ENCODE measurements at regions not wholly inside any gene's neighbourhood (a gene's known extent, or its start where the extent isn't known, plus 50 kb on each side); places are given as distances from the start of the nearest gene placed in this dataset.

DNA sequence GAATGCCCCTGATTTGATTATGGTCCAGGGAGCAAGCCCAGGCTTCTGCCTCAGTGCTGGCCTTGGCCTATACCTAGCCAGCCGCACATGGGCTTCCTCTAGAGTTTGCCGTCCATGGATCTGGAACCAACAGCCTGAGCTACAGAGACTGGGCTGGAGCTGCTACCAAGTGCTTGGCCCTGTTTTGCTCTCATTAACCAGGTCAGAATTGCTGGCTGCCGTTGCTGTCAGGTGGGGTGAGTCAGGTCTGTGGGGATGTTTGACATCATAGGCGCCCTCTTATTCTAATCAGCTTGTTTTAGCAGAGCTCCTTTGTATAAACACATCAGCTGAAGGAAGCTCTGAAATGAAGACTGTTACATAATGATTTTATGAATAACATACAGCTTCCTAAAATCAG lies 83.1 kb upstream of the PHACTR2 start:
- DNase-seq (ENCODE audit: low spot score) = no peak

DNA sequence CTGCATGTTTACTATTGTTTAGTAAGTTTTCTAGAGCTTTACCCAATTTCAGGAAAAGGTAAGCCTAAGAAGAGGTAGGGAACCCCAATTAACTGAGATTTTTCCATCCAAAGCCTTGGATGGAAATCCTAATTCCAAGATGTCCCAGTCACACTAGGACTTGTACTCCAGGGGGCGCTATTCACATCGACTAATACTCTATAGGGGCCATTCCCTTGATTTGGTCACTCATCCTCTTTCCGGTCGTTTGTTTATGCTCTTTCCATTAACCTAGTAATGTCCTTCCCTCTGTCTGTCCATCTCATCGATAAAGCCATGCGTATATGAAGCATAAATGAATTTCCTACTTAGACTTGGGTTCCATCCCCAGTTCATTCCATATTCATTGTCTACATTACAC lies 80.8 kb upstream of the FUCA2 start:
- no peak for DNase-seq (ENCODE audit: low spot score)

DNA sequence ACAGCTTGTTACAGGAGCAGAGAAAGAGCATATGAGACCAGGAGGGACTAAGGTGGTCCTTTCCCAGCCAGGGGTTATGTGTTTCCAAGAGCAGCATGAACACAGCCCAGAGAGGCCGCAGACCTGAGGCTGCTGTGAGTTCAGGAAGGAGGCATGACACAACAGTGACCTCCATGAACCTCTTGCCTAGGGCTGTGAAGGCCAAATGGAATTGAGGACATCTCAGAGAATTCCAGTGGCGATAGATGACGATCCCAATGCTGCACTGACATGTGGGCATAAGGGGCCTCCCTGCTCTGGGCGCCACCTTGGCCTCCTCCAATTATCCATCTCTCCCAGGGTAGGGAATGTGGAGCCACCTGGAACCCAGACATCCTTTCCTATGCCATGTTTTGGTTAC lies 79.9 kb upstream of the FUCA2 start:
- DNase-seq (ENCODE audit: low spot score) = no peak

DNA sequence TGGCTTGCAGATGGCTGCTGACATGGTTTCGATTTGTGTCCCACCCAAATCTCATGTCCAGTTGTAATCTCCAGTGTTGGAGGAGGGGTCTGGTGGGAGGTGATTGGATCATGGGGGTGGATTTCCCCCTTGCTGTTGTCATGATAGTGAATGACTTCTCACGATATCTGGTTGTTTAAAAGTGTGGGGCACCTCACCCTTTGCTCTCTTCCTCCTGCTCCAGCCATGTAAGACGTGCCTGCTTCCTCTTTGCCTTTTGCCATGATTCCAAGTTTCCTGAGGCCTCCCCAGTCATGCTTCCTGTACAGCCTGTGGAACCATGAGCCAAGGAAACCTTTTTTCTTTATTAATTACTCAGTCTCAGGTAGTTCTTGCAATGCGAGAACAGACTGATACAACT lies 77.6 kb upstream of the FUCA2 start:
- DNase-seq (ENCODE audit: low spot score) = no peak

DNA sequence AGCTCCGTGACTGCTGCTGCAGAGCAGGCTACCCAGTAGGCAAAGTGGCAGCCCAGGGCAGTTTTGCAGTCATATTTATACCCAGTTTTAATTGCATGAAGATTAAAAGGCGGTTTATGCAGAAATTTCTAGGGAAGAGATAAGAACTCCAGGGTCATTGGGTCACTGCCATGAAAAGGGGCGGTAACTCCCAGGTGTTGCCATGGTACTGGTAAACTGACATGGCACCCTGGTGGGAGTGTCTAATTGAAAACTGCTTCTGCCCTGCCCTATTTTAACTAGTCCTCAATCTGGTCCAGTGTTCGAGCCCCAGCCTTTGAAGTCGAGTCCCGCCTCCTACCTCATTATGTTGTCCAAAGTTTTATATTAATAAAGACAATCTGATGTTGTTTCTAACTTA lies 75.0 kb upstream of the FUCA2 start:
- no peak for DNase-seq (ENCODE audit: low spot score)

DNA sequence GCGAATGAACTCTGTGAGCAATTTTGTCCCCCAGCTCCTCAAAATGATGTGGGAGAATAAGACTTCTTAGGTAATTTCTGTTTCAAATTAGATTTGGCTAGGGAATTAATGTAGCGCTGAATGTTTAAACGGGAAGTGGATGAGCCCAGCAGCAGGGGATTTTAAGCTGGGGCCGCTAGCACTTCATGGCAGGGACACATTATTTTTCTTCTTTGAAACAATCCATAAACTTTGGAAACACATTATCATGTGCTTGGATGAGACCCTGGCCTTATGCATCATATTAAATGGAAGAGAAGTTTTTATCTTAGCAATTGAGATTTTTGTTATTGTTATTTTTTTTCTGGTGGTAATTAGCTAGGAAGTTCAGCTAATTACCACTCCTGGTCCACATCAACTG lies 74.2 kb upstream of the FUCA2 start:
- DNase-seq (ENCODE audit: low spot score) = no peak

DNA sequence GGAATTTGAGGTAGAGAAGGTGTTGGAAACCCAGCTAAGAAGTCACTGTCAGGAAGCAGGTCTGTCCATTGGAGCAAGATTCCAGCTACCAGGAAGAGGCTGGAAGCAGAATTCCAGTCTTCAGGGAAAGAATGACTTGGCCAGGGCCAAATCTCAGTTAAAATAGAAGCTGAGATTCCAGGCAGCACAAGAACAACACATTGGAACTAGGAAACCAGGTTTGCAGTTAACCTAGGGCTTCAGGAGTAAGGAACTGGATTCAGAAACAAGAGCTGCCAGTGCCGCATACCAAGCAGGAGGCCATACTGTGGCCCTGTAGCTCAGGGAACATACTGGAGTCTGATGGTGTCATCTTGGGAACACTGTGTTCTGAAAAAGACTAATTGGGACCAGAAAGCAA lies 73.7 kb upstream of the FUCA2 start:
- no peak for DNase-seq (ENCODE audit: low spot score)

DNA sequence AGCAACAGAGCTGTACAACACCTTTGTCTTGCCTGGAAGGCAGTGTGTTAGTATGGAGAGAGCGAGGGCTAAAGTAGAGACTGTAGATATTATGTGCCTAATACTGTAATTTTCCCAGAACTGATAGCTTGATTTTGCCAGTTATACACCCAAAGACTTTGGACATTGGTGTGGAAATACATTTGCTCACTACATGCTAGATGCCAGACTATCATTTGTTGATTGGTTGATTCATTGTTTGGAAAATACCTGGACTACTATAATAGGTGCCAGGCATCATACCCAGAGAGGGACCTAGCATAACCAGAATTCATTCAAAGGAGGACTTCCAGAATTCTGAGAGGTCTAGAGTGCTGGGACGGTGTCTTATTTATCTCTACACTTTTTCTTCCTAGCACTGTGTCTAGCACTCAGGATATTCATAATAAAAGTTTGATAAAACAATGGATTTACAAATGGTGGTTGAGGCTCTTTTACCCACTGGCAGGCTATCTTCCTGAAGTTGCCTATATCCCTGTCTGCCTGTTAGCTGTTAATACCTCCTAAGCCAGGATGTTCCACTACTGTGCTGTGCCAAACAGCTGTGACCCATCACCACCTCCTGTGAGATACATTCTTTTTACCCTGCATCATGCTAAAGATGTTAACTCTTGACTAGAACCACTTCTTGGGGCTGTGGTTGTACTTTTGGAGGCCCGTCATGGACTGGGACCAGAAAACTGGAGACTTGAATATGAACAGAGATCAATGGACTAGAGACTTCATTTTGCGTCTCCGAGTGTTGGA lies 72.2 kb upstream of the FUCA2 start:
- DNase-seq (ENCODE audit: low spot score) = peak; percentile 75

DNA sequence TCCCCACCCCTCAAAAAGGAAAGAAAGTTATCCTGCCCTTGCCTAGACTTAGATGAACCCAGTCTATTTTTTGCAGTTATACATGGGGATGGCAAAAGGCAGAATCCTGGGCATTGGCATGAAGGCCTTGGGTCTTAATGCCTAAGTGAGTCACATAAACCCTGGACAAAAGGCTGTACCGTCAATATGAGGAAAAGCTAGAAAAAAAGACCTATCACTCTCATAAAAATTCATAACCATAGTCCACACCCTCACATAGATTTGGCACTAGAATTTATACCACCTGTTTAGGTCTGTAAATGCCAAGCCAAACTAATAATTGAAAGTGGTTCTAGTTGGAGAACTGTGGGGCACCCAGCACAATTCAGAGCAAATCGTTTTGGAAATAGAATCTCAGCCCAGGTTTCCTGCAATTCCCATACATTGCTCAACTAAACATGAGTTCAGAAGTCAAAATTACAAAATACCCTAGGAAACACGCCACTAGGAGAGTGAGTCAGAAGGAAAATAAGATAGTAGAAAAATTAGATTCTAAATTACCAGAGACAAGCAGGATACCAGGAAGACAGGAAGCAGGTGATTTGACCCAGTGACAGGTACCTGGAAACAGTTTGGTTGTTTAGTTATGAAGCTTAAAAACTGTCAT lies 70.4 kb upstream of the FUCA2 start:
- DNase-seq (ENCODE audit: low spot score) = no peak

DNA sequence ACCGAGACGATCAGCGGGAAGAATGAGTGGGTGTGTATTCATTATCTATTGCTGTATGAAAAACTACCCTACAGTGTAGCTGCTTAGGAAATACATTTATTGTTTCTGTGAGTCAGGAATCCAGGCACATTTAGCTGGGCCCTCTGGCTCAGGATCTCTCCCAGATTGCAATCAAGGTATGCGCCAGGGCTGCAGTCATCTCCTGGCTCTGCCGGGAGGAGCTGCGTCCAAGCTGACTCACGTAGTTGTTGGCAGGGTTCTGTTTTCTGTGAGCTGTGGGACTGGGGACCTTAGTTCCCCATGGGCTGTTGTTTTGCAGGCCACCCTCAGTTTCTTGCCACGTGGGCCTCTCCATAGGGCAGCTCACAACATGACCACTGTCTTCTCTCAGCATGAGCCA lies 68.2 kb upstream of the FUCA2 start:
- no peak for DNase-seq (ENCODE audit: low spot score)

DNA sequence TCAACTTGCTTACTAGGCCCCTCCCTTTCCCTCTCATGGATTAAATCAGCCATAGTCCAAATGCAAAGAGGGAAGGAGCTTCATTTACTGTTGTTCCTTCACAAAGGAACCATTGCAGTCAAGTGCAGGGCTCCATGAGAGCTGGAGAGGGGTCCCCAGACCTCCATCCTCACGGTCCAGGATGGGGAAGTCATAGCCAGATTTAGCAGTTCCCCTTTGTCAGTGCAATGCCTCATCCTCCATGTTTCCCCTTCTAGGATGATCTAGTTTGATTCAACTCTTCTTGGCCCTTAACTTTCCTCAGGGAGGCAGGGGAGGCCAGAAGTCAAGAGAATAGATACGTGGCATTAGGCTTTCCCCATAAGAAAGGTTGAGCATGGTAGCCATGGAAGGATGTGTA lies 66.5 kb upstream of the FUCA2 start:
- no peak for DNase-seq (ENCODE audit: low spot score)

DNA sequence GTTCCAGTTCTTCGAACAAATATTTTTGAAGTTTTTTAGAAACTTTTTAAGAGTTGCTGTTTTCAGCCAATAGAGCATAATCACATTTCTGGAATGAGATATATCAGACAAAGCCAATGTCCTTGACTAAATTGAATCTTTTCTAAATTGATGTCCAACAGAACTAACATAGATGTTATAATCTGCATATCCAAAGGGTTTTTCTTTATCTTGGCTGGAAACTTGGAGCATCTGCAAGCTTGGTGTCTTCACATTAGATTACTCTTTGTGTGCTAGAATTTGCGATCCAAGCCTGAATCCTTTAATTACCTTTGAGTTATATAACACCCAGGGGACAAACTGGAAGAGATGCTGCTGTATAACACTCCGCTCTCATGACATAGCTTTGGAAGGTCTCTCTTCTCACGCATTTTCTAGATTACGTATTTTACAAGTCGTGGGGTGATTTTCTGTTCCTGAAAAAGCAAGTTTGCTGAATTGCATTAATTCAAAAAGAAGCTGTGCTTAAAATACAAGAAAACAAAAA lies 64.4 kb upstream of the FUCA2 start:
- DNase-seq (ENCODE audit: low spot score) = no peak

DNA sequence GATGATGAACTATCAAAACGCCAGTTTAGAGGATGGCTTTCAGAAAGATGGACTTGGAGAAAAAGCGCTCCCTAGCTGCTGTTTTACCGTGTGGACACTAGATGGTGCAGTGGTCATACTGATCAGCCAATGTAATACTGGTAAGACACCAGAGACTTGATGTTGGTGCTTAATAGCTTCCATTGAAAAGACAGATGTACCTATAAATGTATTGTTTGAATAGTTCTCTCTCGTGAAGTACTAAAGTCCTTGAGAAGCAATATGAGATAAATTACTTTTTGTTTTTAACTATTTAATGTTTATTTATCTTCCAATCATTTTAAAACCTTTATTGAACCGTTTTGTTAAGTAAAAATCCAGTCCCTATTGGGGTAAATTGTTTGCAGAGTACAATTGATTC lies 63.9 kb upstream of the FUCA2 start:
- DNase-seq (ENCODE audit: low spot score) = no peak

DNA sequence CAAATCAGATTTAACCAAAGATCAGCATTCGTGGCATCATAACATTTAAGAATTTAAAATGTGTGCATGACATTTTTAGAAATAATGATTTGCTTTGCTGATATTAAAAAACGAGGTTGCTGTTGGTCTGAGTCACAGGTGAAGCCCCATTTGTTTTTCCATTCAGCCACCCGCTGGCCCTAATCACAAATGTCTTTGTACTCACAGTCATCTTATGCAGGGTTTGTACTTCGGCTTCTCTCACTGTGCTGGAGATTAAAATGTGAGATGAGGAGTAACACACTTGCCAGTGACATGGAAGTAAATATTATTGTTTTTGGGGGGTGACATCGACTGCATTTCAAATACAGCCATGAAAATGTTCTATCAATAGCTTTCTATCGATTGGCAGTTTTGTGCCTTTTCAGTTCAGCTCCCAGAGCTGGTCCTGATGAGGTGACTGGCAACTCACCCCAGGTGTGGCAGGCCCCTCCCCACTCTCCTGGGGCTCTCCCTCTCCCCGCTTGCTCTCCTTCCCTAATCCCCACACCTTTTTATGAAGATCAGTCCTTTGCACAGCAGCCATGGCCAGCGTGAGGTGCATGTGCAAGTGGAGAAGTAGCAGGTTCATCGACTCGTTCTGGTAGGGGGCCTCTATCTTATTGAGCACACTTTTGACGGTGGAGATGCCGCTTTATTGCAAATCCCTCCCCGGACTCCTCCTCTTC lies 58.8 kb upstream of the FUCA2 start:
- no peak for DNase-seq (ENCODE audit: low spot score)

DNA sequence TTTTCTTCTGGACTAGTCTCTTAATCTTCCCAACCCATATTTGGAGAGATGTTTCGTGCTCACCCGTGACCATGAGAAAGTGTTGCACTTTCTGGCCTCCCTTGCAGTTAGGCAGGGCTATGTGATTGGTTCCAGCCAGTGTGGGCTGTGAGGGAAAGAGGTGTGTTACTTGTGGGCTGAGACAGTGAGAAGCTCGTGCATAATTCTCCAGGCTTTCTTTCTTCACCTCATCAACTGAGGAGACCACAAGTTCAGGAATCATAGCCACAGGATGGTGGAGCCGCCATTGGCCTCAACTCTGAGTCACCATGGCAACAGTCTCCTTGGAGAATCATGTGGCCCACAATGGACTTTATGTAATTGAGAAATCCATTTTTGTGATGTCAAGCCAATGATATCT lies 57.5 kb upstream of the FUCA2 start:
- DNase-seq (ENCODE audit: low spot score) = no peak

DNA sequence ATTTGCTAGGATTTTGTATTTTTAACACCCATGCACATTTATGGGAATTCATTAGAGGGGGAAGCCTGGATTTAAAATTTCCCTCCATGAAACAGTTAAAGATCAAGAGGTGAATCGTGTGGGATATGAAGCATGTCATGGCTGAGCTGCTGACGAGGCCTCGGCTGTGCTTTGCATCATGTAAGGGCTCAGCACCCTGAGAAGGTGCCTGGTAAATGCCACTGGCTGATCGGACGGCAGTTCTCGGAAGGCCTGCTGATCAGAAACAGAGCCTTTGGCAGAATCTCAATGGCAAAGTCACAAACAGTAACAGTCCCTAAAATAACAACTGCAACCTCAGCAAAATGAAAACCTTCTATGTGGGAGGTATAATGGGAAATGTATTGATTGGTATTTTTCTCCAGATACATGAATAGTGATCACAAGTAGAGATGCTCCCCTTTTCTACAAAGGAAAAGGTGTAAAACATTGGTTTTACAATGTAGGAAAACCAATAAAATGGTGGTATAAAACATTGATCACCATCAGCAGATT lies 53.0 kb upstream of the FUCA2 start:
- no peak for DNase-seq (ENCODE audit: low spot score)

DNA sequence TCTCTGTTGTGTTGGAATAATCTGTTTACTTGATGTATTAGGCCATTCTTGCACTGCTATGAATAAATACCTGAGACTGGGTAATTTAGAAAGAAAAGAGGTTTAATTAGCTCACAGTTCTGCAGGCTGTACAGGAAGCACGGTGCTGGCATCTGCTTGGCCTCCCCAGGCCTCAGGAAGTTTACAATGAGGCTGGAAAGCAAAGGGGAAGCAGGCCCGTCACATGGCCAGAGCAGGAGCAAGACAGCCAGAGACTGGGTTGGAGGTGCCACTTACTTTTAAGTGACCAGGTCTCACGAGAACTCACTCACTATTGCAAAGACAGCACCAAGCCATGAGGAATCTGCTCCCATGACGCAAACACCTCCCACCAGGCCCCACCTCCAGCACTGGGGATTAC lies 50.6 kb upstream of the FUCA2 start:
- no peak for DNase-seq (ENCODE audit: low spot score)
